ENCODE measurements at regions not wholly inside any gene's neighbourhood (a gene's known extent, or its start where the extent isn't known, plus 50 kb on each side); places are given as distances from the start of the nearest gene placed in this dataset.

- TF ChIP-seq CTCF (IDR thresholded peaks at IDR 0.05; ENCODE audit: low read depth, low read length) (no peak), EZH2phosphoT487 (IDR thresholded peaks at IDR 0.05; ENCODE audit: low read depth) (no peak)
Measured at GRCh38 chr5:101751105-101751504, 545.0 kb downstream of the SLCO4C1 start.

Data from OCI-LY3 (cell line).